ENCODE measurements at regions not wholly inside any gene's neighbourhood (a gene's known extent, or its start where the extent isn't known, plus 50 kb on each side); places are given as distances from the start of the nearest gene placed in this dataset.

DNA sequence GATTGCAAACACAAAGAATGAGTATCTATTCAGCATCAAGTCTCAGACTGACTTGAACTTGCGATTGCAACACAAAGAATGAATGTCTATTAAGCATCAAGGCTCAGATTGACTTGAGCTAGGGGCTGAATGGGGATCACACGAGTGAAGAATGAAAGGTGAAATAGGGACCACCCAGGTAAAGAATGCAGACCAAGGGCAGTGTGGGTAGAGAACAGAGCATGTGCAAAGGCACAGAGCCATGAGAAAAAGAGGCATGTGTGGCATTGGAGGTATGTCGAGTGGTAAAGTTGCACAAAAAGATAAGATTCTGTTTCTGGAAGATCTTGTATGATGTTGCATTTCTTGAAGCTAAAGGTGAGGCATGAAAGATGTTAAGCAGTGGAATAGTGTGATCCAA, 119.4 kb upstream of the GPR149 start:
- no peak for TF ChIP-seq TAF1 (IDR thresholded peaks at IDR 0.05; ENCODE audit: low read depth)
- TF ChIP-seq RAD21 (IDR thresholded peaks at IDR 0.05; ENCODE audit: low read depth): no peak
- no peak for TF ChIP-seq EP300 (IDR thresholded peaks at IDR 0.05; ENCODE audit: borderline replicate concordance)
- no peak for TF ChIP-seq ZBTB7A (IDR thresholded peaks at IDR 0.05; ENCODE audit: low read depth)
